NCI-H128 (cell line): ENCODE measurements at regions not wholly inside any gene's neighbourhood (a gene's known extent, or its start where the extent isn't known, plus 50 kb on each side); places are given as distances from the start of the nearest gene placed in this dataset.

ENCODE experiments used
- DNase-seq: peaks from one replicate; lab custom pipeline; 2025; ENCODE audit not compliant: unreplicated experiment; lab: John Stamatoyannopoulos, UW

DNA sequence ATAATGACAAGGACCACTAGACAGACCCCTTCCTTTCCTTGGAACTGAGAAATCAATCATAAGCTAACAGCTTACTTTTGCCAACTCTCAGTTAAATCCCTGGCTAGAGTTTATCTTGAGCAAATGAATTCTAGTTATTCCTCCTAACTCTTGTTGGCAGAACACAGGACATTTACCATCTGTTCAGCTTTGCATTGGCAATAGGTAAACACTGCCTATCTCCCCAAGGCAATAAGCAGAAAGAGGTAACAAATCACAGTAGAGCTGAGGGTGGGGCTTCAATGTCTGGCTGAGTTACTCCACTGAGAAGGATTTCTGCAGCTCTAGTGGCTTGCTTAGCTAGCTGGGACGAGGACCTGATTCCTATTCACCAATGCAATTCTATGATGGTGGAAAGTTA, 503.3 kb upstream of the GRIA1 start:
- DNase-seq: no peak

- DNase-seq: no peak
Observed at GRCh38 chr5:152990217-152990616, 500.3 kb upstream of the GRIA1 start.

GRCh38 chr5:152990649-152991048, 499.8 kb upstream of the GRIA1 start:
- DNase-seq: no peak

- no peak for DNase-seq
Observed at GRCh38 chr5:152994033-152994680, 496.3 kb upstream of the GRIA1 start.

- no peak for DNase-seq
Observed at GRCh38 chr5:152995214-152995725, 495.2 kb upstream of the GRIA1 start.

DNA sequence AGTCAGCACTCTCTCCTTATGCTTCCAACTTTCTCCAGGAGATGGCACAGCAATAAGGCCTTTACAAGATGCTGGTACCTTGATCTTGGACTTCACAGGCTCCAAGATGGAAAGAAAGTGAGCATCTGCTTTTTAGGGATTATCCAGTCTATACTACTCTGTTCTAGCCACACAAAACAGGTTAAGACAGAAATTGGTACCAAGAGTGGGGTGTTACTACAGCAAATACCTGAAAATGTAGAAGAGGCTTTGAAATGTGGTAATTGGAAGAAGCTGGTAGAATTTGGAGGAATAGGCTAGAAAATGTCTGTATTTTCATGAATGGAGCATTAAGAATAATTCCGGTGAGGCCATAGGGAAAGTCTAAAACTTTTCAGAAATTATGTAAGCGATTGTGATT, 484.8 kb upstream of the GRIA1 start:
- DNase-seq: no peak

DNA sequence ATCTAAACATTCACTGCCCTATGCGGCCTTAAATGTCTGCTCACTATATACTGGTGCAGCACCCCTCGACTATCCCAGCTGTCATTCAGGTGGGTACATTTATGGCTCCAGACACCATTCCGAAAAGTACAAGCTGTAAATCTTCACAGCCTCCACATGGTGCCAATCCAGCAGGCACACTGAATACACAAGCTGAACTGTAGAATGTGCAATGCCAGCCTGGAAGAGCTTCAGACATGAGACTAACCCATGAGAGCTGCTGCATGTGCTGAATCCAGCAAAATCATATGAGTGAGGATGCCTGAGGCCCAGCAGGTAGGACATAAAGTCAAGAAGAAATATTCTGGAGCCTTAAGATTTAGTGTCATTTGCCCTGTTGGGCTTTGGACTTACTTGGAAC, 483.8 kb upstream of the GRIA1 start:
- no peak for DNase-seq

DNA sequence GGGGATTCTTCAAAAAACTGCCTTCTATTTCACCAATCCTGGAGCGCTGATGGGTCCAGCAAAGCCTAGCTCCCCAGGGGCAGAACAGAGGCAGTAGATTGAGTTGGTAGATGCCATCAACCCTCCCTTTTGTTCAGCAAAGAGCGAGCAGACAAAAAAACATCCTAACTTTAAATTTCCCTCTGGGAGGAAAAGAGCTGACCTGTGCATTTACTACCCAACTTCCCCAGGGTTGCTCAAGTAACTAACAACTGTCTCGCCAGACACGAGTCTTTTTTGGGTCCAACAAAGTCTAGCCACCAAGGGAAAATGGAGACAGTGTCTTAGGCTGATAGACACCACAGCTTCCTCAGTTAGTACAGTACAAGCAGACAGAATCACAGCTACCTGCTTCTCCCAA, 476.3 kb upstream of the GRIA1 start:
- no peak for DNase-seq

DNA sequence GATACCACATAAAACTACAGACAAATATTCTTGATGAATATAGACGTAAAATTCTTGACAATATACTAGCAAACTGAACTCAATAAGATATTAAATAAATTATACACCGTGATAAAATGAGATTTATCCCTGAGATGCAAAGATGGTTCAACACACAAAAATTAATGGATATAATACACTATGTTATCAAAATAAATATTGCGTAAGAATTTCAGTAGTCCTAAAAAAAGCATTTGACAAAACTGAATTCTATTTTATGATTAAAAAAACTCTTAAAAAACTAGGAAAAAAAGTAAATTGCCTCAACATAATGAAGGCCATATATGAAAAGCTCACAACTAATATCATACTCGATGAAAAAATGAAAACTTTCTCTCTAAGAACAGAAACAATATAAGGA, 472.3 kb upstream of the GRIA1 start:
- DNase-seq: no peak

DNA sequence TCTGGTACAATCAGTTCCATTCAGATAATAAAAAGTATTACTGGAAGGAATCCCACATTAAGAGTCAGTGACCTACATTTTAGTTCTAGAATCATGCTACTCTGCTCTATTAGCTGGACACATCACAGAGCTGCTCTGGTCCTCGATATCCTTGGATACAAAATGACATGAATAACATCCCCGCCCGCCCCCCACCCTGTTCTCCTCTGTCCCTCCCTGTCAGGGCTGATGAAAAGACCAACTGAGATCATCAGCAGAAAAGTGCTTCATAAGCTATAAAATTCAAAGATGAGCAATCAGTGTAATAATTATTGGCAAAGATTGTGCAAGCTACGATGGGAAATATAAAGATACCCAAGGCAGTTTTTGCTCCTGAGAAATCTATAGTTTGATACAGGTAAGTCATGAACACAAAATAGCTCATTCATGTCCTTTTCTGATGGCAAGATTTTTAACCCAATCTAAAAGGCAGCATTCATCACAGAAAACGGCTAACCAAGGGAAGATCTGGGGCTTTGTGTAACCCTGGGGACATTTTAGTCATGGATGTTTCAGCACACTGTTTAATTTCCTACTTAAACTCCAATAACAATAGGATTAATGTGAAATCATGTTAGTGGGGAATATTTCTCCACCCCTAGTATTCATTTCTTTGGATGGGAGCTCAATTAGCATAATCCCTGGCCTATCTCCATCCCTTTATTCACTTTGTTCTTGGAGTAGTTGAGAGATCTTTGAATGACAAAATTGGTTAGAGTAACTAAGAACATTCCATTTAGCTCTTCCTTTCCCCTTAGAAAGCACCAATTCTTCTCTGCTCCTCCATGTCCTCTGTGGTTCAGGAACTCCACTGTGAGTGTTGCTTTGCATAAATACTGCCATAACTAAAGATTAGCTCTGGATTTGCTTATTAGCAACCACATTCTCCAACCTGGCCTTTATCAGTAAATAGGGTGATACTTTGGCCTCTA, 459.4 kb upstream of the GRIA1 start:
- DNase-seq: no peak

DNA sequence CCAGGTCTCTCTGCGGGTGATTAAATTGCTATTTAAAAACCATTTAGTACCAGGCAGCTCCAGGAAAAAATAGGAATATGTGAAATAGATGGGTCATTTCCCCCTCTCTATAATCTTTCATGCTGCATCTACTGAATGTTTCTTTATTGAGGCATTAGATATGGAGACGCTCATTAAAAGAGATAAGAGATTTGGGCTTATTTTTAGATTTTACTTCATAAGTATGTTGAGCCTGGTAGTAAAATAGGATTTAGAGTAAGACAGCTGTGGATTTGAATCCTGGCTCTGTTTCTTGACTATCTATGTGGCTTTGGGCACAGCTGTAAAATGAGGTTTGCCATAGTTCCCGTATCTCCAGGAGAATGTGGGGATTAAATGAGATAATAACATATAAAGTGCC, 451.0 kb upstream of the GRIA1 start:
- no peak for DNase-seq

DNA sequence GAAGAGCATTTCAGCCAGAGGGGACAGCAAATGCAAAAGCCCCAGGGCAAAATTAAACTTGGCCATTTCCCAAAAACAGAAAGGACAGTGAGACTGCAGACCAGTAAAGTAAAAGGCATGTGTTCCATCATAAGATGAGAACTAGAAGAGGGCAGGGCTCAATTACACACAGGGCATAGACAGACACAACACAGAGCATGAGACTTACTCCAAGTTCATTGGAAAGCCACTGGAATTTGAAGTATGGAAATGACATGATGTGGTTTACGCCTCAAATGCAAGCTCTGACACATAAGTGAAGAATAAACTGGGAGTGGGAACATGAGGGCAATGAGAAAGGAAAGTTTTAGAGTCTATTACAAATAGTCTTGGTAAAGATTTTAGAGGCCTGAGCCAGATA, 446.6 kb upstream of the GRIA1 start:
- no peak for DNase-seq

GRCh38 chr5:153050496-153051179, 439.8 kb upstream of the GRIA1 start:
- no peak for DNase-seq

DNA sequence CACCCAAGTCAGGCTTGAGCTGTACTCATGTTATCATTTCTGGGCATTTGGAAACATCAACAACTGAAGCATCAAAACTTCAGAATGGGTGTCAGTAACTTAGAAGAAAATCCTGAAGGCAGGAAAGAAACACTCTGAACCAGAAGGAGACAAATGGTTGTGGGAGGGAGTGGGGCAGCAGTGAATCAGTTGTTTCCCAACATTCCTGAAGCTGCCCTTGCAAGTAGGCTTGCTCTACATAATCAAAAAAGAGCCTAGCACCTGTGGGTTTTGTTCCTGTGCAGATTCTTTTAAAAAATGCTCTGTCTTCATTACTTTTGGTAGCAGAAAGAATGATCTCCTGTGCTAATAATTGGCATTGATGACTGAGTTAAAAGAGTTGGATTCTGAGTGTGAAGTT, 424.2 kb upstream of the GRIA1 start:
- DNase-seq: no peak

- no peak for DNase-seq
Observed at GRCh38 chr5:153067869-153068268, 422.6 kb upstream of the GRIA1 start.

GRCh38 chr5:153079396-153079795, 411.1 kb upstream of the GRIA1 start:
- no peak for DNase-seq

GRCh38 chr5:153080940-153081339, 409.5 kb upstream of the GRIA1 start:
- DNase-seq: no peak

- DNase-seq: no peak
Observed at GRCh38 chr5:153081385-153081784, 409.1 kb upstream of the GRIA1 start.

- DNase-seq: no peak
Observed at GRCh38 chr5:153084511-153084910, 406.0 kb upstream of the GRIA1 start.

- no peak for DNase-seq
Observed at GRCh38 chr5:153086486-153086885, 404.0 kb upstream of the GRIA1 start.

DNA sequence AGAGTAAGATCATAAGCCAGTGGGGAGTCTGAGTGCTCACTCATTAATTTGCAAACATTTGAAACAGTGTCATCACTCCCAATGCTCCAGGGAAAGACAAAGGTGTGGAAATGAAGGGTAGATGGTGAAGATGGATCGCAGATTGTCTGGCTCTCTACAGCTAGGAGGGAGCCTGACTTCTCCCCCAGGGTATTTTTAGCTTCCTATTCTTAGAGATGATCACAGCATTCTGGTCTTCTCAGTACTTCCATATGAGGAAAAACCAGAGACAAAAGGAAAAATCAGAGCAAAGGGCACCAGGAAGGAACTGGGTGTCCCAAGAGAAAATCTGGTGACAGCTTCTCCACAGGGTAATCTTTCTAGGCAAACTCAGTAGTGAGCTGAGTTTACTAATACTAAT, 401.9 kb upstream of the GRIA1 start:
- DNase-seq: no peak

DNA sequence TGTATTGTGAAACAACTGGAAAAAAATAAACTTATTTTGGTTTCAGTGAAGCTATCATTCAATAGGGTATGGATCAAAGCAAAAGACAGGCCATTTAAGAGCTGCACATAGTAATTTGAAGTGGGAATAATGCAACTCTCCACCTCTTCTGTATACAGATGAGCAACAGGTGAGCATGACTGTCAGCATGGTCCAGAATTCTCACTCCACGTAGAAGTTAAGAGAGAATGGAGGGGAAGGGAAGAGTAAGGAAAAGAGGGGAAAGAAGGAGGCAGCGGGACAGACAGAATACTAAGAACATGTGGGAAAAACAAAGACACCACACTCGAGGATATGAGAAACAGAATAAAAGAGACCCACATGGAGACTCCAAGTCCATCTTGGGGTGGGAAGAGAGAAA, 396.1 kb upstream of the GRIA1 start:
- no peak for DNase-seq
